ENCODE measurements at regions not wholly inside any gene's neighbourhood (a gene's known extent, or its start where the extent isn't known, plus 50 kb on each side); places are given as distances from the start of the nearest gene placed in this dataset.

- TF ChIP-seq EZH2 (IDR thresholded peaks at IDR 0.05) (no peak), POLR2AphosphoS5 (IDR thresholded peaks at IDR 0.05; ENCODE audit: borderline replicate concordance, low read depth, low read length) (no peak)
Observed at GRCh38 chr12:88253371-88253978, 111.4 kb downstream of the TMTC3 start.
